Breast epithelium (tissue), 3 donors: ENCODE measurements at regions not wholly inside any gene's neighbourhood (a gene's known extent, or its start where the extent isn't known, plus 50 kb on each side); places are given as distances from the start of the nearest gene placed in this dataset.

ENCODE experiments used
- POLR2A ChIP-seq: fragments of 450-650 bp; IDR thresholded peaks from one replicate; pipeline ENCODE4 v1.6.1; 2016; ENCODE audit warnings: antibody characterized with exemption, mild to moderate bottlenecking, moderate library complexity
- TF ChIP-seq, protein P1 (sequence below), 3 donors: fragments of 450-650 bp; IDR thresholded peaks; one replicate each; pipeline ENCODE4 v1.5.1; 2016 to 2017; ENCODE audit warnings: antibody characterized with exemption in 3 of 3, mild to moderate bottlenecking in 3 of 3, moderate library complexity in 3 of 3

DNA sequence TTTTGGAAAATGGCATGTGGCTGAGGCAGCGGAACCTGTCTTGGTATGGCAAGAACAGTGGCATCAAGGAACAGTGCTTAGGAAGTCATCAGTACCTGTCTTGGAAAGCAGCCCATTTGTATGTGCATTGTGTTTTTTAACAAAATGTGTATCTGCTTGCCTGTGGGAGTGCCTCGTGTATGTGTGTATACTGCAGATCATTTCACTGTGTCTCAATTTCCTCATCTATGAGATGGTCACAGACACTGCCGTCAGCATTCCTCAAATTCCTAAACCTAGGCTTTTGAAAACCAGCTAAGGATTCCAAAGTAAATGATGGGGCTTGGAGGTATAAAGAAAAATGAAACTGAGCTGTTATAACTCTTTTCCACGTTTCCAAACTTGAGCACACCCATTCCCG lies 441.3 kb downstream of the RND3 start:
- TF ChIP-seq, protein P1, sequence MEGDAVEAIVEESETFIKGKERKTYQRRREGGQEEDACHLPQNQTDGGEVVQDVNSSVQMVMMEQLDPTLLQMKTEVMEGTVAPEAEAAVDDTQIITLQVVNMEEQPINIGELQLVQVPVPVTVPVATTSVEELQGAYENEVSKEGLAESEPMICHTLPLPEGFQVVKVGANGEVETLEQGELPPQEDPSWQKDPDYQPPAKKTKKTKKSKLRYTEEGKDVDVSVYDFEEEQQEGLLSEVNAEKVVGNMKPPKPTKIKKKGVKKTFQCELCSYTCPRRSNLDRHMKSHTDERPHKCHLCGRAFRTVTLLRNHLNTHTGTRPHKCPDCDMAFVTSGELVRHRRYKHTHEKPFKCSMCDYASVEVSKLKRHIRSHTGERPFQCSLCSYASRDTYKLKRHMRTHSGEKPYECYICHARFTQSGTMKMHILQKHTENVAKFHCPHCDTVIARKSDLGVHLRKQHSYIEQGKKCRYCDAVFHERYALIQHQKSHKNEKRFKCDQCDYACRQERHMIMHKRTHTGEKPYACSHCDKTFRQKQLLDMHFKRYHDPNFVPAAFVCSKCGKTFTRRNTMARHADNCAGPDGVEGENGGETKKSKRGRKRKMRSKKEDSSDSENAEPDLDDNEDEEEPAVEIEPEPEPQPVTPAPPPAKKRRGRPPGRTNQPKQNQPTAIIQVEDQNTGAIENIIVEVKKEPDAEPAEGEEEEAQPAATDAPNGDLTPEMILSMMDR (IDR thresholded peaks at IDR 0.05) = no peak
- TF ChIP-seq POLR2A = no peak
